Mucosa of stomach (tissue), 1 donor: ENCODE measurements at regions not wholly inside any gene's neighbourhood (a gene's known extent, or its start where the extent isn't known, plus 50 kb on each side); places are given as distances from the start of the nearest gene placed in this dataset.

ENCODE experiments used
- H3K27me3 ChIP-seq: one replicate; pipeline ENCODE4 v1.7.0; 2013; ENCODE audit warnings: mild to moderate bottlenecking, low read length; ENCODE audit not compliant: control insufficient read depth, insufficient read depth
- H3K36me3 ChIP-seq: one replicate; pipeline ENCODE4 v1.7.0; 2013; ENCODE audit warnings: low read length; ENCODE audit not compliant: control insufficient read depth, insufficient read depth
- H3K4me1 ChIP-seq: one replicate; pipeline ENCODE4 v1.7.0; 2013; ENCODE audit warnings: mild to moderate bottlenecking, low read length; ENCODE audit not compliant: control insufficient read depth, insufficient read depth
- H3K4me3 ChIP-seq: one replicate; pipeline ENCODE4 v1.7.0; 2013; ENCODE audit warnings: low read length
- H3K9ac ChIP-seq: one replicate; pipeline ENCODE4 v1.7.0; 2013; ENCODE audit warnings: mild to moderate bottlenecking, low read length, moderate library complexity
- H3K9me3 ChIP-seq: one replicate; pipeline ENCODE4 v1.7.0; 2013; ENCODE audit warnings: mild to moderate bottlenecking, low read length, moderate library complexity; ENCODE audit not compliant: control insufficient read depth
- donor health status: Pancreatic carcinoma.

DNA sequence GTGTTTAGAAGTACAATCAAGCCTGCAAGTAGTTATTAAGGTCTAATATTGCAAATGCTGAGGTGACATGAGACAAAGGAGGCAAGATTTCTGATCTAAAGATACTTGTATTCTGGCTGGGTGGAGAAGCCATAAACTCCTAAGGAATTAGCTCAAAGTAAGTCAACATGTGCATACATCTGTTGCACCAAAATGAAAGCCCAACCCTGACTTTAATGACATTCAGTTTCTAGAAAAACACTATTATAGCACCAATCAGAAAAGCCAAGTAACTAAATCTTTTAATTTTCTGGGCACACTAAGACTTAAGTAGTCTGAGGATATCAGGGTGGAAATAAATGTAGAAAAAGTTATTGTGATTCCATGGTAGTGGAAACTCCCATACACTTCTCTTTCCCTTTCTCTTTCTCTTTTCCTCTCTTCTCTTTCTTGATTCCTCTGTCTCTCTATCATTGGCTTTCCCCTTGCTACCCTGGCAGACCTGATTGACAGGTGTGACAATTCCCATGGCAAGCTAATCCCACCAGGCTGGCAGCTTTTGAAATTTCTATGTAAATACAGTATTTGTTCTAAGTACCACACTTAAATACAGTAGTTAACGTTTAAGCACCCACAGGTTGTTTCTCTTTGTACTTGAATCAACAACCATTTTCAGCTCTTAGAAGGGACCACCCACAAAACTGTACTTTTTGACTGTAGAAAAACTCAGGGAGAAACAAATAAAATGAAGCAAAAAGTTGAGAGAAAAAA is 528.4 kb upstream of the SEMA6D start:
- Histone ChIP-seq H3K9ac (no peak overlapping the region), H3K36me3 (no peaks in the 10 kb centered on the region), H3K9me3 (no peaks in the 10 kb centered on the region), H3K27me3 (peaks cover 17% of the 10 kb centered on the region), H3K4me1 (no peaks in the 10 kb centered on the region), H3K4me3 (no peak overlapping the region)

DNA sequence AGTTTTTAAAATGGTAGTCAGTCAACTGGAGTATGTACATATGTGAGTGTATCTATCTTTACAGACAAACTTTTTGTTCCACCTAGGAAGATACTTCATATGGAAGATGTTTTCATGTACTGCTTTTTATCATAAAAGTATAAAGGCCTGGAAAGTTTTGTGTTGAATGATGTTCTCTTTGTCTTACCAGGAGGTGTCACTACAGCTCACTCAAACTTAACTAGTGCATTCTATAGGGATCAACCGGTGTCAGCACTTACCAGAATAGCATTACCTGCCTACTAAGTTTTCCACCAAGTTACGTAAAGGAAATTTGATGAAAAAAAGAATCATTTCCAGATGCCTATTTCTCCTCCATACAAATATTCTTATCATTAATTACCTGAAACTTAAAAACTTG is 522.6 kb upstream of the SEMA6D start:
- Histone ChIP-seq H3K9ac (no peak overlapping the region), H3K9me3 (no peaks in the 10 kb centered on the region), H3K27me3 (no peaks in the 10 kb centered on the region), H3K36me3 (no peaks in the 10 kb centered on the region), H3K4me3 (no peak overlapping the region), H3K4me1 (no peaks in the 10 kb centered on the region)

DNA sequence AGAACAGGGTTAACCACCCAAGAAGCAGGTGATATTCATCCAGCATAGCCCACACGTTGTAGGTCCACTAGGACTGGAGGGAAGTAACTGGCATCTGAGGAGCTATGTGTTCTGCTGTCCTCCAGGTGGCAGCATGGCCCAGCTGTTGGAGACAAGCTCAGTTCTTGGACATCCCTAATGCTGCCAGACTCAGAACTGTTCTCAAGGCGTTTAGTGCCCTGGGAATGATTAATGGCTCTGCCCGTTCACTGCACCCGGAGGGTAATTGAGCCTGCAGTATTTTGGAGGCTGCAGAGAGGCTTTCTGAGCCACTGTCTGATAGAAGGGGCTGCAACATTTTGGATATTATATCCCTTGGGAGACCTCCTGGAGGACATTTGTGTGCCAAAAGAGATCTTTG is 521.3 kb upstream of the SEMA6D start:
- Histone ChIP-seq H3K27me3 (no peaks in the 10 kb centered on the region), H3K36me3 (no peaks in the 10 kb centered on the region), H3K4me3 (no peak overlapping the region), H3K9me3 (no peaks in the 10 kb centered on the region), H3K9ac (no peak overlapping the region), H3K4me1 (no peaks in the 10 kb centered on the region)

DNA sequence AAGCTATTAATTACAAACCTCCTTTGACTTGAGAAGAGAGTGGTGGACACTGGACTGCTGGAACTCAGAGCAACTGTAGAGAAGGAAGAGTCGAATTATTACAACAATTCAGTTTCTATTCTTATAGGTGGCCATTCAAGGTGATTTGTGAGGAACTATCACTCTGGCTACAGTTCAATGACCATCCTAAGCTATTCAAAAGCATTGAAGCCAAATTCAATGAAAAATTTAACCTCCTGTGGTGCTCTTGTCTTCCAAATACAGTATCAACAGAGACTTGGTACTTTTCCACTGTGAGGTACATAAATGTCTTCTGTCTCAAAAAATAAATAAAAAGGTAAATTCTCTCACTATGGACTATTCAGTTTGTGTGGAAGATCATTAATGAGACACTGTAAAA is 513.3 kb upstream of the SEMA6D start:
- no peaks in the 10 kb centered on the region for H3K36me3 ChIP-seq
- H3K27me3 ChIP-seq, result no peaks in the 10 kb centered on the region
- no peak overlapping the region for H3K4me3 ChIP-seq
- H3K9me3 ChIP-seq, result no peaks in the 10 kb centered on the region
- H3K9ac ChIP-seq, result no peak overlapping the region
- no peaks in the 10 kb centered on the region for H3K4me1 ChIP-seq

DNA sequence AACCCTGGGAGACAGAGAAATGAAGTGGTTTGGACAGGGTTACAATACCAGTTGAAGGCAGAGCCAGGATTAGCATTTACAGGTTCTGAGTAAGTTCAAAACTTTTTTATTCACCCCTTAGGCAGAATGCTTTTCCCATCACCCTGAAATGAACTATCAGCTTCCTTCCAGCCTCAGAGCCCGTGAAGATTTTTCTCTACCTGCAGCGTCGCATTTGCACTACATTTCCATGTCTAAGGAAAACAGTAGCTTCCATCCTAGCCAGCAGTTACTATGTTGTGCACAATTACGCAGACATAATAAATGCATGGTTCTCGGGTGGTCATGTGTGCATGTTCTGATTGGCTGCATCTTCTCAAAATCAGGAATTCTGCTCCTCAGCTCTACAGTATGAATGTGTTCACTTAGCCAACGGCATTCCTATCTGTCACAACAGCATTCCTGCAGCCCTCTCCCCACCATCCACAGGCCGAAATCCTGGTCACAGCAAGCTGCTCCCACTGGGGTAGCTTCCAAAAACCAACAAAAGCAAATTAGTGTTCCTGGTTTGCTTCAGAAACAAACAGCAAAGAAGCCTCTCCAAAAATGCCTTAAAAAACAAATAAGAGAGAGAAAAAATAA is 510.8 kb upstream of the SEMA6D start:
- Histone ChIP-seq H3K36me3 (no peaks in the 10 kb centered on the region), H3K9me3 (no peaks in the 10 kb centered on the region), H3K27me3 (no peaks in the 10 kb centered on the region), H3K4me3 (no peak overlapping the region), H3K4me1 (no peaks in the 10 kb centered on the region), H3K9ac (no peak overlapping the region)

DNA sequence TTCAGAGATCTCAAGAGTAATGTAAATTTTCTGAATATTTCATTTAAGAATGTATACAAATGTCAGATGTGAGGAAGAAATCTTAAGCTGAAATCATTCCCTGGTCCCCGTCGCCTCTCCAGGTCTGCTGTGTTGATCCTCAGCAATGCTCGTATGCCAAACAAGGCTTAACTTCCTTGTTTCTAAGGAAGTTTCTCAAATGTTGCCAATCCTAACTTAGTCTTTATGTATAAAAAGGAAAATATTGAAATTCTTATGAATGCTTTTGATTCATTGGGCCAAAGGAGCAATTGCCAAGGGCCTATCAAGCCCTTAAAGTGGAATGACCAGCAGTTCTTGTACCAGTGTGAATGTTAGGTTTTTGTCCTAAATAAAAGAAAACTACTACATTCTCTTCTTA is 507.7 kb upstream of the SEMA6D start:
- Histone ChIP-seq H3K9ac (no peak overlapping the region), H3K9me3 (no peaks in the 10 kb centered on the region), H3K4me1 (no peaks in the 10 kb centered on the region), H3K36me3 (no peaks in the 10 kb centered on the region), H3K27me3 (no peaks in the 10 kb centered on the region), H3K4me3 (no peak overlapping the region)

DNA sequence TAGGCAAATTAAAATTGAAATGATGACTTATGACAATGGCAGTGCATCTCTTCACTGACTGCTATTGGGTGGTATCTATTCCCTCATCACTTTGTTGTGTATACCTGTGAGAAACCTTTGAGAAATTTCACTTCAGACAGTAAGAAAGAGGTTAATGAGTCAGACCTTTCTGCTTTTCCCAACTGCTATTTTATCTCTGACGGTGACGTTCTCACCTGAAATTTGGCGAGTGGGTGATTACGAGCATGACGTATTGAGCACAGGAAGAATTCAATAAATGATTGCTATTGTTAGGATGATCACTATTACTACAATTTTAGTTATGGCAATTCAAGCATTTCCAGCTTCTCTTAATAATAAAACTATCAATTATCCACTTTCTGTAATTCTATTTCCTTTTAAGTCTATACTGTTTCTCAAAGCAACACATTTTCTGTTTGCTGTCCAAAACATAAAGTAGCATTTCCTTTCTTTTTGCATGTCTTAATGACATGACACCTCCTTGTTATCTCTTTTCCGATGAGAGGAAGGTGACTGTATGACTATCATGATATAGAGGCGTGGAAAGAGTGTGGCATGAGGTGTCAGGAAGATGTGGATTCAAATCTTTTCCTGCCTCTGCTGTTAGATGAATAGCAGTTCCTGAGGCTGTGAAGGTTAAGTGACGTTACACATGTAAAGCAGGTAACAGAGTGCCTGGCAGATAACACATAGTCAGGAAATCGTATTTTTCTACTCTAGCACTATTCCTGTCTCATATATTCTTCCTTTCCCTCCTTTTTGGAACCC is 504.9 kb upstream of the SEMA6D start:
- no peak overlapping the region for H3K9ac ChIP-seq
- H3K4me3 ChIP-seq, result no peak overlapping the region
- H3K27me3 ChIP-seq, result no peaks in the 10 kb centered on the region
- H3K9me3 ChIP-seq, result no peaks in the 10 kb centered on the region
- H3K36me3 ChIP-seq, result no peaks in the 10 kb centered on the region
- H3K4me1 ChIP-seq, result no peaks in the 10 kb centered on the region

DNA sequence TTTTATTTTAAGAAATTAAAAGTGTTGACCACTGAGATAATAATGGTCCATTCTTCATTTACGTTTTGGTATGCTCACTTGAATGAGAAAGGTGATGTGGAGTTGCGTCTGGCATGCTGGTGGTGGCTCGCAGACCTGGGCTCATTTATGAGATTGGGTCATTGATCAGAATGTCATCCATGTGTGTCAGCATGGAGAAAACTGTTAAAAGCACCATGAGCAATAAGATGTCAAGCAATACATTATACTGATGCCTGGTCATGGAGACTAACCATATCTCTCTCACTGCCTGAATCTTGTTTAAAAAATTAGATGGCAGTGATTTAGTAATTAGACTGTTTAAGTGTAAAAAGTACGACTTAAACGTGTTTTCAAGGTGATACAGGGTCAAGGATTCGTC is 503.4 kb upstream of the SEMA6D start:
- no peaks in the 10 kb centered on the region for H3K36me3 ChIP-seq
- H3K27me3 ChIP-seq, result no peaks in the 10 kb centered on the region
- H3K9ac ChIP-seq, result no peak overlapping the region
- no peaks in the 10 kb centered on the region for H3K4me1 ChIP-seq
- H3K4me3 ChIP-seq, result no peak overlapping the region
- no peaks in the 10 kb centered on the region for H3K9me3 ChIP-seq

DNA sequence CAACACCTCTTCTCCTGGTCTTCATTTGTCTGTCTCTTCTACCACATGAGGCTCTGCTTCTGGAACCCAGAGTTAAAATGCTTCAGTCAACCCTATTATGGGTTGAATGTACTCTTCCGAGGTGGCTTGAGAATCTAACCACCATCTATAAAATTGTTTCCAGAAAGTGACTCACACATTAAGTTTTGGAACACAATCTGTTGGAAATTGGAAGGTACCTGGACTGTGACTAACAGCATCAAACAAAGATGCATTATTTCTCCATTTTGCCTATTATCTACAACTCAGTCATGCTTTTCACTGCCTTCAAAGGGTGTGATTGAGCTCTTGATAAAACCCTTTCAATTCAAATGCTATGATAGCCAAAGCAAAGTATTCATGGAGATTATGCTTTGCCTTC is 499.0 kb upstream of the SEMA6D start:
- H3K27me3 ChIP-seq, result no peaks in the 10 kb centered on the region
- no peak overlapping the region for H3K4me3 ChIP-seq
- H3K4me1 ChIP-seq, result no peaks in the 10 kb centered on the region
- no peak overlapping the region for H3K9ac ChIP-seq
- no peaks in the 10 kb centered on the region for H3K36me3 ChIP-seq
- H3K9me3 ChIP-seq, result no peaks in the 10 kb centered on the region

DNA sequence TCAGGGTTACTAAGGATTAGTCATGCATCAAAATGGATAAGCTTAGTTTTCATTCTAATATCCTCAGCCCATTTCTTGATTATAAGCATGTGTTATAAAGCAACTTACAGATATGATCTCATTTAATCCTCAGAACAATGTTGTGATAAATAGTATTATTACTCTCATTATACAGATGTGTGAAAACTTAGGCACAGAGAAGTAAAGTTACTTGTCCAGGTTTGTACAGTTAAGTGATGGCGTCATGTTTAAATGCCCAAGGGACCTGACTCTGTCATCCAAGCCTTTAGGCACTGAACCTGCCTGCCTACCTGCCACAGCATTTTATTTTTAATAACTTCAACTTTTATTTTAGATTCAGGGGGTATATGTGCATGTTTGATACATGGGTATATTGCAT is 472.9 kb upstream of the SEMA6D start:
- Histone ChIP-seq H3K27me3 (no peaks in the 10 kb centered on the region), H3K4me1 (no peaks in the 10 kb centered on the region), H3K36me3 (no peaks in the 10 kb centered on the region), H3K4me3 (no peak overlapping the region), H3K9me3 (no peaks in the 10 kb centered on the region), H3K9ac (no peak overlapping the region)

DNA sequence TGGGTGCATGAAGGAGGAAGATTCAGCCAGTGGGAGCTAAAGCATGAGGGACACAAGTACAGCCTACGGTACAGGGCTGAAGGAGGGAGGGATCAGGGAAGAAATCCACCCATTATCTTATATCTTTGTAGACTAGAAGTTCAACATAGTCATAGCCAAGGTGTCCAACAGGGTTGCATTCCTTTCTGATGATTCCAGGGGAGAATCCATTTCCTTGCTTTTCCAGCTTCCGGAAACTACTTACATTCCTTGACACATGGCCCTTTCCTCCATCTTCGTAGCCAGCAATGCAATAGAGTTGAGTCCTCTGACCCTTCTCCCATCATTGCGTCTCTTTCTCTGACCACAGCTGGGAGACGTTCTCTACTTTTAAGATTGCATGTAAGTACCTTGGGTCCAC is 471.0 kb upstream of the SEMA6D start:
- no peaks in the 10 kb centered on the region for H3K9me3 ChIP-seq
- no peaks in the 10 kb centered on the region for H3K27me3 ChIP-seq
- no peak overlapping the region for H3K9ac ChIP-seq
- H3K36me3 ChIP-seq, result no peaks in the 10 kb centered on the region
- no peaks in the 10 kb centered on the region for H3K4me1 ChIP-seq
- no peak overlapping the region for H3K4me3 ChIP-seq

DNA sequence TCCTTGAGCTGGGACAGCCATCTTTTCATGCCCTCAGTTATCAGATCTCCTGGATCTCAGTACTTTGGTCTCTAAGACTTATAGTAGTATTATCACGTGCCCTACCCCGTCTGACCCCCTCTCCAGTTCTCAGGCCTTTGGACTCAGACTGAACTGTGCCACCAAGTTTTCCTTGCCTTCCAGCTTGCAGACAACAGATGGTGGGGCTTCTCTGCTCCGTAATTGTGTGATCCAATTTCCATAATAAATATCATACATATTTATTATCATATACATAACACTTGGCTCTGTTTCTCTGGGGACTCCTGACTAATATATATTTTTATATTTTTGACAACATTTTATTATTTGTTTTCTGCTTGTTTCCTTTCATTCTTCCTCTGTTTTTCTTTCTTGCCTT is 458.8 kb upstream of the SEMA6D start:
- no peak overlapping the region for H3K4me3 ChIP-seq
- H3K36me3 ChIP-seq, result no peaks in the 10 kb centered on the region
- H3K27me3 ChIP-seq, result no peaks in the 10 kb centered on the region
- no peaks in the 10 kb centered on the region for H3K4me1 ChIP-seq
- no peak overlapping the region for H3K9ac ChIP-seq
- H3K9me3 ChIP-seq, result no peaks in the 10 kb centered on the region
